HCT116 (cell line): ENCODE measurements at regions not wholly inside any gene's neighbourhood (a gene's known extent, or its start where the extent isn't known, plus 50 kb on each side); places are given as distances from the start of the nearest gene placed in this dataset.

Experiments
- ATAC-seq: fragments of 200-7000 bp; cut with Tn5 transposase; 2 replicates; pipeline ENCODE4 v1.9.1; 2020; ENCODE audit warnings: mild to moderate bottlenecking, moderate library complexity
- BruUV-seq: library from RNA; stranded (reverse); fragments of 400-500 nt; replicated peaks from 2 replicates; lab custom pipeline; 2021; lab: Mats Ljungman, UMichigan
- CTCF ChIA-PET: fragments of 300-600 bp; sonication (Branson Sonifier 250); formaldehyde crosslinking; loops from one replicate; lab custom pipeline; 2021; ENCODE audit warnings: antibody characterized with exemption; lab: Charles Lee
- POLR2A ChIA-PET: fragments of 300-600, 350-600 bp; sonication (Branson Sonifier 250); formaldehyde crosslinking; loops from one replicate; lab custom pipeline; 2021; ENCODE audit warnings: antibody characterized with exemption; lab: Charles Lee
- RAD21 ChIA-PET, 2 experiments: fragments of 300-600 bp; sonication (Branson Sonifier 250); formaldehyde crosslinking; loops; one replicate each; lab custom pipeline; 2023; ENCODE audit warnings: low total read pairs in 2 of 2; ENCODE audit not compliant: uncharacterized antibody in 2 of 2, unreplicated experiment in 2 of 2, low non-redundant PET in 1 of 2; lab: Charles Lee
- DNase-seq: peaks from one replicate; pipeline ENCODE4 v3.0.0-alpha.2; 2010; ENCODE audit warnings: low read depth, low spot score
- H2AFZ ChIP-seq: fragments of 200-600 bp; shearing (Covaris generic), sonication (generic); 2 replicates; pipeline ENCODE4 v1.6.1; 2017; ENCODE audit warnings: low read depth, mixed run types, mixed read lengths, antibody characterized with exemption, low read length; ENCODE audit not compliant: poor library complexity, severe bottlenecking
- H3K27ac ChIP-seq: 2 replicates; pipeline ENCODE4 v1.5.1; 2012; ENCODE audit warnings: low read depth, low read length
- H3K27me3 ChIP-seq: fragments of 200-600 bp; sonication (generic); 2 replicates; pipeline ENCODE4 v1.6.1; 2016; ENCODE audit warnings: mixed run types, low read length, mixed read lengths; ENCODE audit not compliant: insufficient read depth
- H3K36me3 ChIP-seq, 2 experiments: fragments of 200-500 bp in 1 of 2; fragments of 200-600 bp in 1 of 2; sonication (Bioruptor generic) in 1 of 2; sonication (generic) in 1 of 2; 2 replicates each; pipeline versions ENCODE4 v1.5.1 to v1.6.1; 2014 to 2016; ENCODE audit warnings: low read length in 2 of 2, inconsistent platforms in 1 of 2, mixed read lengths in 1 of 2, mixed run types in 1 of 2; ENCODE audit not compliant: insufficient read depth in 2 of 2, control insufficient read depth in 1 of 2
- H3K4me1 ChIP-seq, 2 experiments: fragments of 200-600 bp in 1 of 2; sonication (generic) in 1 of 2; 2 replicates each; pipeline versions ENCODE4 v1.5.1 to v1.6.1; 2012 to 2017; ENCODE audit warnings: low read length in 2 of 2, inconsistent platforms in 1 of 2, mild to moderate bottlenecking in 1 of 2, mixed read lengths in 1 of 2, mixed run types in 1 of 2, moderate library complexity in 1 of 2; ENCODE audit not compliant: insufficient read depth in 2 of 2, control insufficient read depth in 1 of 2
- H3K4me2 ChIP-seq: fragments of 200-600 bp; sonication (generic); 2 replicates; pipeline ENCODE4 v1.6.1; 2017; ENCODE audit warnings: mixed run types, low read length, mixed read lengths
- H3K4me3 ChIP-seq, 2 experiments: fragments of 200-600 bp in 1 of 2; sonication (generic) in 1 of 2; replicated peaks in 1 of 2; 2 replicates each; pipeline ENCODE4 v1.5.1; 2011 to 2016; ENCODE audit warnings: low read length in 2 of 2, control low read depth in 1 of 2, low read depth in 1 of 2, mild to moderate bottlenecking in 1 of 2, mixed read lengths in 1 of 2, mixed run types in 1 of 2
- H3K79me2 ChIP-seq: fragments of 200-600 bp; sonication (generic); 2 replicates; pipeline ENCODE4 v1.6.1; 2017; ENCODE audit warnings: mild to moderate bottlenecking, mixed run types, low read length, moderate library complexity, mixed read lengths; ENCODE audit not compliant: insufficient read depth
- H3K9ac ChIP-seq: fragments of 200-600 bp; sonication (generic); 2 replicates; pipeline ENCODE4 v1.6.1; 2016; ENCODE audit warnings: low read length, mixed read lengths
- H3K9me2 ChIP-seq: fragments of 200-600 bp; sonication (generic), shearing (Covaris generic); 2 replicates; pipeline ENCODE4 v1.6.1; 2017; ENCODE audit warnings: mixed run types, mild to moderate bottlenecking, moderate library complexity; ENCODE audit not compliant: insufficient read depth
- H3K9me3 ChIP-seq, 2 experiments: fragments of 200-500 bp in 1 of 2; fragments of 200-600 bp in 1 of 2; sonication (Bioruptor generic) in 1 of 2; sonication (generic) in 1 of 2; 2 replicates each; pipeline ENCODE4 v1.6.1; 2014 to 2017; ENCODE audit warnings: low read length in 2 of 2, mixed read lengths in 2 of 2, inconsistent platforms in 1 of 2, low read depth in 1 of 2, mild to moderate bottlenecking in 1 of 2, mixed run types in 1 of 2, moderate library complexity in 1 of 2; ENCODE audit not compliant: control insufficient read depth in 1 of 2, insufficient read depth in 1 of 2
- H4K20me1 ChIP-seq: fragments of 200-600 bp; sonication (generic), shearing (Covaris generic); 2 replicates; pipeline ENCODE4 v1.6.1; 2017; ENCODE audit warnings: mixed run types, mild to moderate bottlenecking, moderate library complexity; ENCODE audit not compliant: insufficient read depth
- CBX3 ChIP-seq: IDR thresholded peaks from 2 replicates; pipeline ENCODE4 v1.6.1; 2012; ENCODE audit warnings: low read depth
- CEBPB ChIP-seq: IDR thresholded peaks from 2 replicates; pipeline ENCODE4 v1.6.1; 2012; ENCODE audit warnings: low read depth
- EGR1 ChIP-seq: IDR thresholded peaks from 2 replicates; pipeline ENCODE4 v1.6.1; 2012; ENCODE audit warnings: low read depth
- ELF1 ChIP-seq: IDR thresholded peaks from 2 replicates; pipeline ENCODE4 v1.6.1; 2012; ENCODE audit warnings: low read depth, borderline replicate concordance
- EZH2phosphoT487 ChIP-seq: fragments of 200-600 bp; IDR thresholded peaks from 2 replicates; pipeline ENCODE4 v1.6.1; 2018; ENCODE audit warnings: antibody characterized with exemption, borderline replicate concordance
- FOSL1 ChIP-seq: IDR thresholded peaks from 2 replicates; pipeline ENCODE4 v1.6.1; 2012; ENCODE audit warnings: low read depth
- JUND ChIP-seq: IDR thresholded peaks from 2 replicates; pipeline ENCODE4 v1.6.1; 2012
- POLR2A ChIP-seq: IDR thresholded peaks from 2 replicates; pipeline ENCODE4 v1.7.0; 2011; ENCODE audit warnings: borderline replicate concordance; ENCODE audit not compliant: insufficient read depth, insufficient read length; ENCODE audit errors: extremely low read depth
- POLR2AphosphoS5 ChIP-seq: IDR thresholded peaks from 2 replicates; pipeline ENCODE4 v1.6.1; 2011; ENCODE audit warnings: mild to moderate bottlenecking, low read depth, low read length, moderate library complexity
- RAD21 ChIP-seq: IDR thresholded peaks from 2 replicates; pipeline ENCODE4 v1.6.1; 2012; ENCODE audit warnings: low read depth, mild to moderate bottlenecking
- SIN3A ChIP-seq: IDR thresholded peaks from 2 replicates; pipeline ENCODE4 v1.6.1; 2012; ENCODE audit warnings: low read depth
- SP1 ChIP-seq: IDR thresholded peaks from 2 replicates; pipeline ENCODE4 v1.6.1; 2012; ENCODE audit warnings: low read depth
- SRF ChIP-seq: IDR thresholded peaks from 2 replicates; pipeline ENCODE4 v1.6.1; 2012; ENCODE audit warnings: low read depth
- TCF7L2 ChIP-seq: IDR thresholded peaks from 2 replicates; pipeline ENCODE4 v1.7.0; 2011; ENCODE audit warnings: borderline replicate concordance, inconsistent platforms; ENCODE audit not compliant: insufficient read depth, insufficient read length; ENCODE audit errors: extremely low read depth
- ZBTB33 ChIP-seq: IDR thresholded peaks from 2 replicates; pipeline ENCODE4 v1.6.1; 2011; ENCODE audit warnings: mild to moderate bottlenecking, low read length, moderate library complexity; ENCODE audit not compliant: insufficient replicate concordance; ENCODE audit errors: extremely low read depth
- ZNF274 ChIP-seq: fragments of 200-500 bp; sonication (Bioruptor generic); IDR thresholded peaks from 2 replicates; pipeline ENCODE4 v1.6.1; 2014; ENCODE audit warnings: mild to moderate bottlenecking, low read depth, low read length, inconsistent platforms
- intact Hi-C: fragments of 100-400 bp; cut with micrococcal nuclease; formaldehyde crosslinking; loops from 2 replicates; pipeline ENCODE4 v1.10.0; 2022
- TF ChIP-seq, protein P1 (sequence below): IDR thresholded peaks from 2 replicates; pipeline ENCODE4 v1.6.1; 2012
- TF ChIP-seq, protein P2 (sequence below), 3 experiments: fragments of 200-600 bp in 1 of 3; sonication (generic) in 1 of 3; IDR thresholded peaks in 2 of 3; conservative IDR thresholded peaks in 1 of 3; 2 replicates each; pipeline ENCODE4 v1.5.1; 2012 to 2017; ENCODE audit warnings: low read depth in 2 of 3, low read length in 2 of 3, antibody characterized with exemption in 1 of 3, borderline replicate concordance in 1 of 3, control low read depth in 1 of 3, mild to moderate bottlenecking in 1 of 3, mixed read lengths in 1 of 3, mixed run types in 1 of 3, moderate library complexity in 1 of 3; ENCODE audit not compliant: insufficient read depth in 1 of 3
- TF ChIP-seq, protein P3 (sequence below): IDR thresholded peaks from 2 replicates; pipeline ENCODE4 v1.6.1; 2012

DNA sequence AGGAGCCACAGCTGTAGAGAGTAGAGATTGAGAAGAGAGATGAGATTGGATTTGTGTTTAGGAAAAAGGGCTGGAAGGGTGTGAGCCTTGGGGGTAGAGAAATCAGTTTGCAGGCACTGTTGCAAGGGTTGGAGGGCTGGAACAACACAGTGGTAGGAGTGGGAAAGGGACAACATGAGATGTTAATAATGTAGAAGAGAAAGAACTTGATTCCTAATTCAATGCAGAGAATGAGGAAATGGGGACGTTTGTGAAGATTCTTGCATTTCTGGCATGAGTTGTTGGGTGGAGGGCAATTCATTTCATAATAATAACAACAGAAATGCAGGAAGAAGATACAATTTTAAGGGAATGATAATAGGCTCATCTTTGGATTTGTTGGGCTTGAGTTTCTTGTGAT is 141.4 kb upstream of the TBX18 start:
- DNase-seq: no peak
- no peaks in the 10 kb centered on the region for H3K9me2 ChIP-seq
- ChIA-PET RAD21 (no interaction called here), CTCF (no interaction called here), POLR2A (no interaction called here)
- no peak overlapping the region for H3K4me2 ChIP-seq
- no peak overlapping the region for H3K4me3 ChIP-seq
- no TSS peak for BruUV-seq
- no peak overlapping the region for H3K27ac ChIP-seq
- H3K36me3 ChIP-seq: no peaks in the 10 kb centered on the region
- H3K27me3 ChIP-seq: peaks cover 19% of the 10 kb centered on the region; the same call in 1 of the 2 replicates
- H4K20me1 ChIP-seq: no peaks in the 10 kb centered on the region; the same call in 1 of the 2 replicates
- intact Hi-C loops: no loop called here
- no peaks in the 10 kb centered on the region for H3K9me3 ChIP-seq
- no peak for TF ChIP-seq POLR2A
- no peak for TF ChIP-seq CEBPB
- no peak for TF ChIP-seq SP1
- TF ChIP-seq, protein P1, sequence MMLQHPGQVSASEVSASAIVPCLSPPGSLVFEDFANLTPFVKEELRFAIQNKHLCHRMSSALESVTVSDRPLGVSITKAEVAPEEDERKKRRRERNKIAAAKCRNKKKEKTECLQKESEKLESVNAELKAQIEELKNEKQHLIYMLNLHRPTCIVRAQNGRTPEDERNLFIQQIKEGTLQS: no peak
- no peak for TF ChIP-seq SIN3A
- TF ChIP-seq JUND: no peak
- no peak for TF ChIP-seq ELF1
- no peak for TF ChIP-seq RAD21
- TF ChIP-seq TCF7L2: no peak
- no peak for TF ChIP-seq POLR2AphosphoS5
- TF ChIP-seq, protein P2, sequence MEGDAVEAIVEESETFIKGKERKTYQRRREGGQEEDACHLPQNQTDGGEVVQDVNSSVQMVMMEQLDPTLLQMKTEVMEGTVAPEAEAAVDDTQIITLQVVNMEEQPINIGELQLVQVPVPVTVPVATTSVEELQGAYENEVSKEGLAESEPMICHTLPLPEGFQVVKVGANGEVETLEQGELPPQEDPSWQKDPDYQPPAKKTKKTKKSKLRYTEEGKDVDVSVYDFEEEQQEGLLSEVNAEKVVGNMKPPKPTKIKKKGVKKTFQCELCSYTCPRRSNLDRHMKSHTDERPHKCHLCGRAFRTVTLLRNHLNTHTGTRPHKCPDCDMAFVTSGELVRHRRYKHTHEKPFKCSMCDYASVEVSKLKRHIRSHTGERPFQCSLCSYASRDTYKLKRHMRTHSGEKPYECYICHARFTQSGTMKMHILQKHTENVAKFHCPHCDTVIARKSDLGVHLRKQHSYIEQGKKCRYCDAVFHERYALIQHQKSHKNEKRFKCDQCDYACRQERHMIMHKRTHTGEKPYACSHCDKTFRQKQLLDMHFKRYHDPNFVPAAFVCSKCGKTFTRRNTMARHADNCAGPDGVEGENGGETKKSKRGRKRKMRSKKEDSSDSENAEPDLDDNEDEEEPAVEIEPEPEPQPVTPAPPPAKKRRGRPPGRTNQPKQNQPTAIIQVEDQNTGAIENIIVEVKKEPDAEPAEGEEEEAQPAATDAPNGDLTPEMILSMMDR (IDR thresholded peaks at IDR 0.05 in 2 of 3, conservative IDR thresholded peaks at IDR 0.05 in 1 of 3; ENCODE audit: borderline replicate concordance in 1 of 3, insufficient read depth in 1 of 3, low read depth in 2 of 3, low read length in 2 of 3): no peak
- no peak for TF ChIP-seq CBX3
- no peak for TF ChIP-seq EZH2phosphoT487
- TF ChIP-seq ZBTB33: no peak
- TF ChIP-seq, protein P3, sequence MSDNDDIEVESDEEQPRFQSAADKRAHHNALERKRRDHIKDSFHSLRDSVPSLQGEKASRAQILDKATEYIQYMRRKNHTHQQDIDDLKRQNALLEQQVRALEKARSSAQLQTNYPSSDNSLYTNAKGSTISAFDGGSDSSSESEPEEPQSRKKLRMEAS: no peak
- no peak for TF ChIP-seq FOSL1
- no peak for TF ChIP-seq ZNF274
- TF ChIP-seq EGR1: no peak
- TF ChIP-seq SRF: no peak
- H3K9ac ChIP-seq: no peak overlapping the region
- no peaks in the 10 kb centered on the region for H3K4me1 ChIP-seq
- H2AFZ ChIP-seq: no peak overlapping the region
- H3K79me2 ChIP-seq: no peaks in the 10 kb centered on the region
- ATAC-seq: no peak
